ENCODE measurements at regions not wholly inside any gene's neighbourhood (a gene's known extent, or its start where the extent isn't known, plus 50 kb on each side); places are given as distances from the start of the nearest gene placed in this dataset.

DNA sequence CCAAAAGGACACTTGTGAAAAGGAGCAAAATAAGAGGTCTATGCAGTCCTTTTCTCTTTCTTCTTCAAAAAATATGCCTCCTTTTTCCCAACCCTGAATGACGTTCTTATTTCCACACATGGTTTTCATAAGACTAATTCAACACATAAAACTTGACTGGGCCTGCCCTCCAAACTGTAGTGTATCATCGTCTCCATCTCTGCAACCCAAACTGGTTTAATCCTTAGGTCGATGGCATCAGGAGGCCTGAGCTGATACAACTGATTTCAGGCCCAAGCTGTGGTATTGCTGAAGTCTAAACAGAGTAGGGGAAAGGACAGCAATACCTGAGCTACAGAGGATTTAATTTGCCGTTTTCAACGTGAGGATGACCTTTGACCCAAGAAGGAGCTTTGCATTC, 130.0 kb upstream of the MTNR1B start:
- DNase-seq (ENCODE audit: low read depth, low spot score): no peak
- no peak overlapping the region for H3K27ac ChIP-seq

DNA sequence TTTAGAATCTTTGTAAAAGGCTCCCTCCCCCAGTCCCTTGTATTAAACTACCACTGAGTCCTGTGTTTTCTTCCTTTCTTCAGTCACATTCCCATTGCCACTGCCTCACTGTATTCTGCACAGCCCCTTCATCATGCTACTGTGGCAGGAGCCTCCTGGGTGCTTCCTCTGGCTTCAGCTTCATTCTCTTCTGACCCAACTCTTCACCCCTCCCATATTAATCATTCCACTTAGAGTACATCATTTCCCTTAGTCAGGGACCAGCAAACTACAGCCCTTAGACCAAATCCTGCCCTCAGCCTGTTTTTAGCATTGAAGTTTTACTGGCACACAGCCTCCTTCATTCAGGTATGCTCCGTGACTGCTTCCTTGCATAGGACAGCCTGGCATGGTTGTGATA, 127.7 kb upstream of the MTNR1B start:
- DNase-seq (ENCODE audit: low read depth, low spot score): no peak
- H3K27ac ChIP-seq: no peak overlapping the region

DNA sequence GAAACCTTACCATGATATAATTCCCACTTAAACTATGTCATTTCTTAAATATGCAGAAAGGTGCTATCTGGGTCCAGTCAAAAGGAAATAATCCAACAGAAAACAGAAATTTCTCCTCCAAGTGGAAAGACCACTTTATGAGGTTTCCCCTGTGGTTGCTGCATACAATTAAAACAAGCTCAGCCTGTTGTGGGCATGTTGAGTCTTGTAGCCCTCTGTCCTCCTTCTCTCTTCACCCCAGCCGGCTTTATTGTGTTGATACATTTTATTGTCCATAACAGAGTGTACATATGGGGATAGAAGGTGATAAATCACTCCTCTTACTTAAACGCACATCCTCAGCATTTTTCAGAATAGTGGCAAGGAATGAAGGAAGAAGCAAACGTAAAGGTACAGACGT, 126.0 kb upstream of the MTNR1B start:
- DNase-seq (ENCODE audit: low read depth, low spot score): no peak
- no peak overlapping the region for H3K27ac ChIP-seq

DNA sequence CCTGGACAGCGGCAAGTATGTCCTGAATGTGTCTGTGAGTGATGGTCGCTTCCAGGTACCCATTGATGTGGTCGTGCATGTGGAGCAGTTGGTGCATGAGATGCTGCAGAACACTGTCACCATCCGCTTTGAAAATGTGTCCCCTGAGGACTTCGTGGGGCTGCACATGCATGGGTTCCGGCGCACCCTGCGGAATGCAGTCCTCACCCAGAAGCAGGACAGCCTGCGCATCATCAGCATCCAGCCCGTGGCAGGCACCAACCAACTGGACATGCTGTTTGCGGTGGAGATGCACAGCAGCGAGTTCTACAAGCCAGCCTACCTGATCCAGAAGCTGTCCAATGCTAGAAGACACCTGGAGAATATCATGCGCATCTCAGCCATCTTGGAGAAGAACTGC, 125.3 kb upstream of the MTNR1B start:
- no peak overlapping the region for H3K27ac ChIP-seq
- no peak for DNase-seq (ENCODE audit: low read depth, low spot score)

DNA sequence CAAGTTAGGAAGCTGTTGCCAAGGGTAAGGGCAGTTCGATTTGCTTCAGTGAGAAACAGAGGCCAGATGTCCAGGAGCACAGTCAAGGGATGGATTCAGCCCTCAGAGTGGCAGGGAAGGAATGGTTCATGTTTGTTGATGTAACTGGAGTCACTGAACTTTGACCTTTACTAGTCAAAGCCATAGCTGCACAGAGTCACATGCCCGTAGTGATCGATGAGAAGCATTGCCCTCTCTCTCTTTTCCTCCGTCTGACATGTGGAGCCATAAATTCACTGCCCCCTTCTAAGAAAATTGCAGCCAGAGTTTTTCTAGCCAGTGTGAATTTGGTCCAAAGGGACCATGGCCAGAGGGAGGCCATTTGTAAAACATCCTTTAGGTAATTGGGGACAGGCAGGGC, 124.1 kb upstream of the MTNR1B start:
- no peak for DNase-seq (ENCODE audit: low read depth, low spot score)
- H3K27ac ChIP-seq: no peak overlapping the region

DNA sequence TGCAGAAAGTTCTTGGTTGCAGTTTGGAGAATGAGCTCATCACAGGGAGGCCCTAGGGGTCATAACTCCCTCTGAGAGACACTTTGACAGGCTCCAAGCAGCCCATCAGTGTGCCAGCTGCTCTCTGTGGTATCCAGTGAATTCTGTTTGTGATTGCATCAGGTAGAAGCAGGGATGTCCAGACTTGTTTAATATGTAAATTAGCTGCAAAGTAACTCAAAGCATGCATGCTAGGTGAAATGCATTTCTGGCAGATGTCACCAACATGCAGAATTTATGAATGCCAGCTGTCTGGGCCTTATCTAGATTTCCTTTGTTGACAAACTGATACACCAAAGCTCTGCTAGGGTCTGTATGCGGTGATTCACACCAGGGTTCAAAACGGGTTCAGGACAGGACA, 123.6 kb upstream of the MTNR1B start:
- DNase-seq (ENCODE audit: low read depth, low spot score): no peak
- no peak overlapping the region for H3K27ac ChIP-seq

DNA sequence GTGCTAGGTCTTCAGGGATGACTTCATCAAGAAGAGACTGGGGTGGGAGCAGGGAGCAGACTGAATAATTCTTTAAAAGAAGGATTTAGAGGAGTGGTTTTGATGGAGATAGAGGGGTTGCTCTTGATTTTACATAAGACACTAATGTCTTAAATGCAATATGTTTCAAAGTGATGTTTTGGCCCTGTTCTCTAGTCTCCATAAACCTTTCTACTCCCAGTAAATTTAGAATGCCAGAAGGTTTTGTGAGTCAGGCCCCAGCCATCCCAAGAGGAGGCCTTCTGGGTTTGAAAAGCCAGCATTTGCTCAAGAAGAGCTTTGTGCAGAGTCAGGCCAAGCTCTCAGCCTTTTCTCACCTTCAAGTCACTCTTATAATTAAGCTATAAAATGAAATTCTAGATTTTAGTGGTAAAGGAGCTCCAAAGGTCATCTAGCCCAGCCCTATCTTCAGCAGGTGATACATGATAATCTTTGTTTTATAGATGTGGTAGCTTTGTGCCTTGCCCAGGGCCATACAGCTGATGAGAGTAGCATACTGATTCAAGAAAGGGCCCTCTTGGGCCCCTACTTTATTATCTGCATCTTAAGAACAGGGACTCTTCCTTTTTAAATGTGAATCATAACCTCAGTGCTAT, 122.8 kb upstream of the MTNR1B start:
- no peak overlapping the region for H3K27ac ChIP-seq
- no peak for DNase-seq (ENCODE audit: low read depth, low spot score)

DNA sequence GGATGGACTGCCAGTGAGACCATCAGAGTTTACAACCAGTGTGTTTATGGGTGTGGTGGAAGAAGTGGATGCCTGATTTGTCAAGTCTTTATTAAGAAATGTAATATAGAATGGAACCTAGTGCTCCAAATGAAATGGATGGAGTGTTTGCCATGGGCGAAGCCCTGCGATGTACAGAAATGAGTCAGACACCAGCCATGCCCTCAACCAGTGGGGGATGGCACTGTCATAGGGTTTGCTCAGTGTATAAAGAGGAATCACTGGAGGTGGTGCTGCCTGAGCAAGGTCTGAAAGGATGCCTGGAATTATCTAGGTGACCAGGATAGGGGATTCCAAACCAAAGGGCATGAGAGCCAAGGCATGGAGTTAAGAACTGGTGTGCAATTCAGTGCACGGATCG, 120.9 kb upstream of the MTNR1B start:
- no peak overlapping the region for H3K27ac ChIP-seq
- no peak for DNase-seq (ENCODE audit: low read depth, low spot score)

DNA sequence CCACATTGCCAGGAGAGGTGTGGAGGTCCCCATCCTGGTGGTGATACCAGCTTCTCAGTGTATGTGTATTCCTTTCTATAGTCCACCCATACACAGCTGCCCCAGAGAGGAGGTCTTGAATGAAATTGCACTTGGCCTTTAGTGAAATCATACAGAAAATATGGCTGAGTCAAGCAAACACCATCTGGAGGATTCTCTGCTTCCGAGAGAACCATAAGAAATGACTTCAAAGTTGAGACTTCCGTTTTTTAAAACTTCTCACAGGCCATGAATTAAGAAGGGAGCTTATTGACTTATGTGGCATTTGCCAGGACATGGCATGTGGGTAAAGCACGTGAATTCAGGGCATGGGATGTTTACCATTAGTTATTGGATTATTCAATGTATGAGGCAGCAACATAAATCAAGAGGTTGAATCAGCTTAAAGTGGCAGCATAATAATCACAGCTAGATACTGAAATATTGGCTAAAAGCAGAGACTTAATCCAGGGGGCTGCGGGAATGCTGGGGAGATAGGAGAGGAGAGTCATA, 119.1 kb upstream of the MTNR1B start:
- DNase-seq (ENCODE audit: low read depth, low spot score): no peak
- H3K27ac ChIP-seq: no peak overlapping the region

DNA sequence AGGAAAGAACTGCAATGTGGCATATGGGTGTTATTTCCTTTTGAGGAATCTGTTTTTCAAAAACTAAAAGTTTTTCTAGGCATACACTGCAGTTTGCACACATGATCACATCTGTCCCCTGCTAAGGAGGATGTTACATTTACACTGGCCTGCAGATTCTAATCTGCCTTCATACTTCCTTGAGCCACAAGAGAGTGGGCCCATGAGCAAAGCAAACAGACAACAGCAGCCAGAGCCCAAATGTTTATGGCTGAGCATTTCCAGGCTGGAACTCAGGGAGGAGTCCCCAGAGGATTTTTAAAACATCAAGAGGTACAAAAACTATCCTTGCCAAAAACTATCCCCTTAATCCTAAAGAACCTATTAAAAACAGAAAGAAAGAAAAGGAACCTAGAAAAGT, 117.2 kb upstream of the MTNR1B start:
- no peak overlapping the region for H3K27ac ChIP-seq
- no peak for DNase-seq (ENCODE audit: low read depth, low spot score)

DNA sequence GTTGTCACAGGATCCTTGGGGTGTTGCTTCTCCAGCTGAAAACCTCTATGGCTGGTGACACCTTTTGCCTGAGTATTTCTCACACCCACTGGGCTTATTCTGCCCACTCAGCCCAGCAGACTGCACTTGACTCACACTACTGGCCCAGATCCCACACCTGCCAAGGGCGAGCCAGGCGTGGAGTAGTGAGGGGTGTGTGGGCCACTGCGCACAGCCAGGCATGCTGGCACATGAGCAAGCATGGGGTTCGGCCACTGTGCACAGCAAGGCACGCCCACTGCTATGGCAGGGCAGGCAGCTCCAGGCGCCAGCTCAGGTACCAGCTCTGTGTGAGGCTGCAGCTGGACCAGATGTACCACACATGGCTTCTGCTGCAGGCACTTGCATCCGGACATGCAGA, 116.5 kb upstream of the MTNR1B start:
- DNase-seq (ENCODE audit: low read depth, low spot score): peak; percentile 88
- no peak overlapping the region for H3K27ac ChIP-seq

DNA sequence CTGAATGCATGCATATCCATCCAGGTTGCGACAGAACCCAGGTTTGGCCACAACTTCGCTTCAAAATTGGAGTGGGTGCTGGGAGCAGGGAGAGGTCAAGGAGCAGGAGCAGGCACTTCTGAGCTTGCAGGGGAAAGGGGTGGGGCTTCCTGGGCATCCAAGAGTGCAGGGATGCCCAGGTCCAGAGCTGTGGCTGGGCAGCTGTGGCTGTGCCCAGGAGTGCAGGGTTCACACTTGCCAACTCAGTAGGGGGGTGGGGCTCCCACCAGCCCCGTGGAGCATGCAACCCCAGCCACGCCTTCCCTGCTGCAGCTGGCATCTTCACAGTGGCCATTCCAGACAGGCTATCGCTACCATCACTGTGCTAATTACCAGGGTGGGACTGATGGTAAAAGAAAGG, 115.3 kb upstream of the MTNR1B start:
- no peak for DNase-seq (ENCODE audit: low read depth, low spot score)
- H3K27ac ChIP-seq: no peak overlapping the region

DNA sequence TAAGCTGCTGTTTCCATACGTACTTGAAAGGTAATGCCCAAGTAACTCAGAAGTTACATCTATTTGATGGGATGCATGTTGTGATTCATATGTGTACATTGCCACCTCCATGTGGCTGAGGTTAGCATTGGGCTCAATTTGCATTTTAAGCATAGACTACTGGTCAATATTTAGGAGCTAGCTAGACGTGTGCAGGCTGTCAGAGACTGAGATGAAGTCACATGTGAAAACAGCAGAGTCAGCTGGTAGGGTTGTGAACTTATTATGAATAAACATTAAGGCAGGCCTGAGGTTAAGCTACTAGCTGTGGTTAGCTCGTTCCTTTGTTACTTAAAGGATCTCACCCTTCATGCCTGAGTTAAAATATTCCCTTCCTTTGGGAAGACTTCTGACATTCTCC, 114.5 kb upstream of the MTNR1B start:
- DNase-seq (ENCODE audit: low read depth, low spot score): no peak
- H3K27ac ChIP-seq: no peak overlapping the region

DNA sequence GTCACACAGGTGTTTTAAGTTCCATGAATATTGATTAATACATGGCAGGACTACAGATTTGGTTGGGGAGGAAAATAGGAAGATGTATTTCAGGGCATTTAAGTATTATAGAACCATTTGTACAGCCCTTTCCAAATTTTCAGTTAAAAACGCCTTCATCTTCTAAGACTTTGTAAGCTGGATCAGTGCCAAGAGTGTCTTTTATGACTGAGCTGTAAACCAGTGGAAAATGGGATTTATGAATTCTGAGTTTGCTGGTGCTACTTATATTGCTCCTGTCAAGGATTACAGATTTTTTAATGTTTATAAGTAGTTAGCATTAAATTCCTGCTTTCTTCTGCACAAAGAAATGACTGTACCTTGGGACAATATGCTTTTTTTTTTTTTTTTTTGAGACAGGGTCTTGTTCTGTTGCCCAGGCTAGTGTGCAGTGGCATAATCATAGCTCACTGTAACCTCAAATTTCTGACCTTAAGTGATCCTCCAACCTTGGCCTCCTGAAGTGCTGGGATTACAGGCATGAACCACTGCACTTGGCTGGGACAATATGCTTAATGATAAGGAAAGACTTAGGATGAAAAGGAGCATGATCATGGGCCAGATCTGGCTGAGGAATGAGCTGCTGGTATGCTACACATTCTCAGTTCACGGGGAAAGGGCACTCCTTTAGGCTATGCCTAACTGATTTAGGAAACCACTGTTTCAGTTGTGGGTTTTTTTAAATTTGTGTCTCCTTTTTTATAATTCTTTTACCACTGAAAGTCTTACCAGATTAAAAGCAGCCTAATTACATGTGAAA, 113.6 kb upstream of the MTNR1B start:
- no peak overlapping the region for H3K27ac ChIP-seq
- no peak for DNase-seq (ENCODE audit: low read depth, low spot score)

DNA sequence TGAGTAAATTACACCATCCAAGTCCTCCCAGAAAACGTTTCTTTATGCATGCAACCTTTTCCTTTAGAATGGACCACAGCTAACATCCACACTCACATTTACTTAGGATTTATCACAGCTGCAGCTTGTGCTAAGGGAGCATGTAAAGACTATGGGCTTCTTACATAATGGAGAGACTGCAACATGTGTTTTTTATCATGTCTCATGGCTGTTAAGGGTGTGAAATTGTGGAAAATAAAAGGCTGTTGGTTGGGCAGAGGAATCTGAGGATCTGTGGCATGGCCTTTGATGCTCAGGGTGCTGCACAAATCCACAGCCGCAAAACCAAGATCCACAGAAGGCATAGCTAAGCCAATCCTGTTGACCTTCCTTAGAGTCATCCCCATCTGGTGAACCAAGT, 112.0 kb upstream of the MTNR1B start:
- DNase-seq (ENCODE audit: low read depth, low spot score): no peak
- no peak overlapping the region for H3K27ac ChIP-seq

DNA sequence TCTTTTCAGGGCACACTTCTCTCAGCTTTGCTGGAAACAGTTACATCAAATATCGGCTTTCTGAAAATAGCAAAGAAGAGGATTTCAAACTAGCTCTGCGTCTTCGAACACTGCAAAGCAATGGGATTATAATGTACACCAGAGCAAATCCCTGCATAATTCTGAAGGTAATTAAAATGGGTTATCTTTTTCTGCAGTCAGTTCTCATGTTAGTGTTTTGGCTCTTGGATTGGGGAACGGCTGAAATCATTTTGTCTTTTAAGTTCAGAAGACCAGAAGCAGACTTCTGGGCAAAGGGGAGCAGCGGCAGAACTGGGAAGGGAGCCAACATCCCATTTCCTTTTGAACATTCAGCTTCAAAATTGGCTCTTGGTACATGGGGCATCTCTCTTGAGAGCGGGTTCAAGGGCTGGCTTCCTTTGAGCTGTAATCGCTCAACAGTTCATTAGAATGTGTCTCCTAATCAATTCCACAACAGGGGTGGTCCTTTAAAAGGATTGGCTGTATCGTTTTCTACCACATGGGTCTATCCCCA, 110.2 kb upstream of the MTNR1B start:
- no peak overlapping the region for H3K27ac ChIP-seq
- no peak for DNase-seq (ENCODE audit: low read depth, low spot score)

DNA sequence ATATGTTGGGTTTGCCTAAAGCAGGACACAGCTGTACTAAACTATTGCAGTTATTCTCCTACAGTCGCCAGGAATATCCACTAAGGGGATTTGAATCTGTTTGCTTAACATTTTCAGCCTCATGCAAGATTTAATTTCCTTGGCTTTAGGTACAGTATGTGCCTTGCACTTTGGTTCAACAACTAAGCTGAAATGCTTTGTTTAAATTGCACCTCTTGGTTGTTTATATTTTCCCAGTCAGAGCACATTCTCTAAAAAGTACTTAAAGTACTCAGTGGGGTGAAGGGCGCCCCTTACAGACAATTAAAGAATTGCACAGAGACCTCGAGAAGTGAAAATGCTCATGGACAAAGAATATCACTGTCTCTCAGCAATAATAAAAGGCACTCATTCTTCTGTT, 107.8 kb upstream of the MTNR1B start:
- no peak for DNase-seq (ENCODE audit: low read depth, low spot score)
- no peak overlapping the region for H3K27ac ChIP-seq

DNA sequence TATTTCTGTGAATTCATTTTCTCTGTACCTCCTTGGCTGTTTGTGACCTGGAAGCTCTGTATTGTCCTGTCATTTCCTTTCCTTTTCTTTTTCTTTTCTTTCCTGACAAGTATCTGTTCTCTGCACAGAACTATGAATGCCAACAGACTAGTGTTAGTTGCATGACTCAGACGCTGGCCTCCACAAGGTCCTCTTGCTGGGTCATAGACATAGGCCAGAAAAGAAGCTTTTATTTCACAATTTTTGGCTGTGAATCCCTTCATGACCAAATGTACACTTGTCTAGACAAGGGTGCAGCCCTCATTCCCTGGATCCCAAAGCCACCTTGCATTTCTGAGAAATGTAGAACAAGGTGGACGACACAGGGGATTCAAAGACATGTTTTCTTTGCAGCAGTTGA, 104.1 kb upstream of the MTNR1B start:
- no peak overlapping the region for H3K27ac ChIP-seq
- DNase-seq (ENCODE audit: low read depth, low spot score): no peak

DNA sequence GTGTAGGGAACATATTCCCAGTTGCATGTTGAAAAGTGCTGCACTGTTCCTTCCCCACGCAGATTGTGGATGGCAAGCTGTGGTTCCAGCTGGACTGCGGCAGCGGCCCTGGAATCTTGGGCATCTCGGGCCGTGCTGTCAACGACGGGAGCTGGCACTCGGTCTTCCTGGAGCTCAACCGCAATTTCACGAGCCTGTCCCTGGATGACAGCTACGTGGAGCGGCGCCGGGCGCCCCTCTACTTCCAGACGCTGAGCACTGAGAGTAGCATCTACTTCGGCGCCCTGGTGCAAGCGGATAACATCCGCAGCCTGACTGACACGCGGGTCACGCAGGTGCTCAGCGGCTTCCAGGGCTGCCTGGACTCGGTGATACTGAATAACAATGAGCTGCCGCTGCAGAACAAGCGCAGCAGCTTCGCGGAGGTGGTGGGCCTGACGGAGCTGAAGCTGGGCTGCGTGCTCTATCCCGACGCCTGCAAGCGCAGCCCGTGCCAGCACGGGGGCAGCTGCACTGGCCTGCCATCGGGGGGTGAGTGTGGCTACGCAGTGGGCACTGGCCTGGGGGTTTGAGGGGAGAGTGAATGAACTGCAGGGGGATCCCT, 102.7 kb upstream of the MTNR1B start:
- H3K27ac ChIP-seq: no peak overlapping the region
- DNase-seq (ENCODE audit: low read depth, low spot score): no peak

DNA sequence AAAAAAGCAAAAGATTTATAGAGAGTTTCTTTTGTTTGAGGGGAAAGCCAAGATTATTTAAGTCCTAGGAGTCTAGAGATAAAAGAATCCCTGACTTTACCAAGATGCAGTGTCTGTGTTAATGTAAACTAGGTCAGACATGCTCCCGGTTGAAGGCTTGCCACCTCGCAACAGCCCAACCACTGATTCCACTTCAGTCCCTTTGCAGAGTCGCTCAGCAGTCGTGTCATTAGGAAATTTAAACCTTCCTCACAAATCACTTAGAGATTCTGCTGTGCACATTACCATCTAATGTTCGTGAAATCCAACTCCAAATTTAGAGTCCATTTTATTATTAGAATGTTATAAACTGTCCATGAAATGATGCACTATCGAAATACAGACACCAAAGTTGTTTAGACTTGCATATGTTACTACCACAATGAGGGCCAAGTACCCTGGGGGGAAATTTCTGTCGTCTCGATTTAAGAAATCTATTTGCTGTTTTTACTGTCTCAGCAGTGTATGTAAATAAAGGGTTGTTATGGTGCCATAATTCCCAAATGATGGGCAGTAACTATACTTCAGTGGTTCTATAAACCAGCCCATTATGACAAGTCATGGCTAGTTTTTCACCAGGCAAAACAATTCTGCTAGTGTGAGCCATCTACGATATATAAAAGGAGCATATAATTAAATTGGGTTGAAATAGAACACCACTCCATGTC, 101.4 kb upstream of the MTNR1B start:
- no peak for DNase-seq (ENCODE audit: low read depth, low spot score)
- no peak overlapping the region for H3K27ac ChIP-seq

DNA sequence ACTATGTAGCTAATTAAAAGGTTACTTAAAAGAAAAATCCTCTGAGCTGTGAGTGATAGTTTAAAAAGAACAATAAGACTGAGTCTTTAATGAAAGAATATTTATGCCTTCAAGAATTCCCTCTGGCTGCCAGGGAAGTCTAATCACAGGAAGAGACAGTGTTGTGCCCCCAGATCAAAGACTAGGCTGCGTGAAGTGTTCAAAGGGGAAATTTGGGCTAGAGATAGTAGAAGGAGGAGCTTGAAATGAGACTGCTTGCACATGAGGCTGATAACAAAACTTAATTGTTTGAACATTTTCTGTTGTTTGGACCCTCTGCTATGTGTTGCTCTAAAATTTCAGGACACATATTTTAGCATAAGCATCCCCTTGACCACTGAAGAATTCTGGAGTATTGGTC, 99.7 kb upstream of the MTNR1B start:
- no peak overlapping the region for H3K27ac ChIP-seq
- no peak for DNase-seq (ENCODE audit: low read depth, low spot score)

Data from epithelial cell of prostate (primary cell).